PC-3 (cell line): ENCODE measurements at regions not wholly inside any gene's neighbourhood (a gene's known extent, or its start where the extent isn't known, plus 50 kb on each side); places are given as distances from the start of the nearest gene placed in this dataset.

Source experiments
- EZH2 ChIP-seq: fragments of 300-600 bp; sonication (generic); IDR thresholded peaks from one replicate; pipeline ENCODE4 v1.6.1; 2017; ENCODE audit warnings: antibody characterized with exemption, mild to moderate bottlenecking, low read length; ENCODE audit not compliant: unreplicated experiment
- EZH2phosphoT487 ChIP-seq: fragments of 300-600 bp; sonication (generic); IDR thresholded peaks from 2 replicates; pipeline ENCODE4 v1.6.1; 2018; ENCODE audit warnings: mild to moderate bottlenecking, antibody characterized with exemption, low read length, borderline replicate concordance
- TF ChIP-seq, protein P1 (sequence below): fragments of 300-600 bp; sonication (generic); conservative IDR thresholded peaks from 2 replicates; pipeline ENCODE4 v1.5.1; 2017; ENCODE audit warnings: antibody characterized with exemption, low read depth, mild to moderate bottlenecking, low read length

GRCh38 chr1:60751306-60751705 is 331.1 kb upstream of the NFIA start:
- TF ChIP-seq, protein P1, sequence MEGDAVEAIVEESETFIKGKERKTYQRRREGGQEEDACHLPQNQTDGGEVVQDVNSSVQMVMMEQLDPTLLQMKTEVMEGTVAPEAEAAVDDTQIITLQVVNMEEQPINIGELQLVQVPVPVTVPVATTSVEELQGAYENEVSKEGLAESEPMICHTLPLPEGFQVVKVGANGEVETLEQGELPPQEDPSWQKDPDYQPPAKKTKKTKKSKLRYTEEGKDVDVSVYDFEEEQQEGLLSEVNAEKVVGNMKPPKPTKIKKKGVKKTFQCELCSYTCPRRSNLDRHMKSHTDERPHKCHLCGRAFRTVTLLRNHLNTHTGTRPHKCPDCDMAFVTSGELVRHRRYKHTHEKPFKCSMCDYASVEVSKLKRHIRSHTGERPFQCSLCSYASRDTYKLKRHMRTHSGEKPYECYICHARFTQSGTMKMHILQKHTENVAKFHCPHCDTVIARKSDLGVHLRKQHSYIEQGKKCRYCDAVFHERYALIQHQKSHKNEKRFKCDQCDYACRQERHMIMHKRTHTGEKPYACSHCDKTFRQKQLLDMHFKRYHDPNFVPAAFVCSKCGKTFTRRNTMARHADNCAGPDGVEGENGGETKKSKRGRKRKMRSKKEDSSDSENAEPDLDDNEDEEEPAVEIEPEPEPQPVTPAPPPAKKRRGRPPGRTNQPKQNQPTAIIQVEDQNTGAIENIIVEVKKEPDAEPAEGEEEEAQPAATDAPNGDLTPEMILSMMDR: no peak
- TF ChIP-seq EZH2 (no peak), EZH2phosphoT487 (no peak)
